SJSA1 (cell line): ENCODE measurements at regions not wholly inside any gene's neighbourhood (a gene's known extent, or its start where the extent isn't known, plus 50 kb on each side); places are given as distances from the start of the nearest gene placed in this dataset.
A peak's percentile ranks its signal among the peaks of the same experiment; 100 is the strongest.

Experiments used
- DNase-seq, 2 experiments: peaks; one replicate each; pipeline ENCODE4 v3.0.0-alpha.2; 2015 to 2020; ENCODE audit warnings: low spot score in 2 of 2, low read depth in 1 of 2
- H3K27ac ChIP-seq: fragments of 250-450 bp; sonication (Bioruptor Pico); 2 replicates; pipeline ENCODE4 v1.5.1; 2020; ENCODE audit warnings: mild to moderate bottlenecking, moderate library complexity
- H3K27me3 ChIP-seq: fragments of 250-450 bp; sonication (Bioruptor Pico); replicated peaks from 2 replicates; pipeline ENCODE4 v1.5.1; 2020; ENCODE audit warnings: mild to moderate bottlenecking, moderate library complexity
- H3K36me3 ChIP-seq: fragments of 250-450 bp; sonication (Bioruptor Pico); 2 replicates; pipeline ENCODE4 v1.5.1; 2020; ENCODE audit warnings: mild to moderate bottlenecking
- H3K4me1 ChIP-seq: fragments of 250-450 bp; sonication (Bioruptor Pico); replicated peaks from 2 replicates; pipeline ENCODE4 v1.6.1; 2021; ENCODE audit warnings: mild to moderate bottlenecking
- H3K4me3 ChIP-seq: fragments of 250-450 bp; sonication (Bioruptor Pico); 2 replicates; pipeline ENCODE4 v1.5.1; 2020; ENCODE audit warnings: mild to moderate bottlenecking
- H3K9me3 ChIP-seq: fragments of 250-450 bp; sonication (Bioruptor Pico); replicated peaks from 2 replicates; pipeline ENCODE4 v1.5.1; 2020; ENCODE audit warnings: mild to moderate bottlenecking

DNA sequence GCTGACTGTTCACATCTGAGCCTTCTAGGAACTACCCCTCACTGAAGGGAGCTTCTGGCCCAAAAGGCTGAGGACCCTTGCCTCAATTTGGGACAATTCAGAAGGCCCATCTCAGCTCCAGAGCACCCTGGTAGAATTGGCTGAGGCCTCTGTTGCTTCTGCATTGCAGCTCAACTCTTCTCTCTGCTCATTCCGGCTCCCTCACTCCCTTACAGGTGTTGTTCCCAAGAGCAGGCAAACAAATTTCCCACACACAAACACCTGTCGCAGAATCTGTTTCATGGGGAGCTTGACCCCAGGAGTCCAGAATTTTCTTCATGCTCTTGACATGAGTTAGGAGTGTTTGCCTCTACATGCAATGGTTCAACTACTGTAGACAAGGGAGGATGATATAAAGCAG lies 78.7 kb downstream of the CRYGS start:
- Histone ChIP-seq H3K4me3 (no peak overlapping the region), H3K27ac (no peak overlapping the region), H3K27me3 (no peaks in the 10 kb centered on the region), H3K36me3 (no peaks in the 10 kb centered on the region), H3K9me3 (no peaks in the 10 kb centered on the region), H3K4me1 (no peaks in the 10 kb centered on the region)
- no peak for DNase-seq

DNA sequence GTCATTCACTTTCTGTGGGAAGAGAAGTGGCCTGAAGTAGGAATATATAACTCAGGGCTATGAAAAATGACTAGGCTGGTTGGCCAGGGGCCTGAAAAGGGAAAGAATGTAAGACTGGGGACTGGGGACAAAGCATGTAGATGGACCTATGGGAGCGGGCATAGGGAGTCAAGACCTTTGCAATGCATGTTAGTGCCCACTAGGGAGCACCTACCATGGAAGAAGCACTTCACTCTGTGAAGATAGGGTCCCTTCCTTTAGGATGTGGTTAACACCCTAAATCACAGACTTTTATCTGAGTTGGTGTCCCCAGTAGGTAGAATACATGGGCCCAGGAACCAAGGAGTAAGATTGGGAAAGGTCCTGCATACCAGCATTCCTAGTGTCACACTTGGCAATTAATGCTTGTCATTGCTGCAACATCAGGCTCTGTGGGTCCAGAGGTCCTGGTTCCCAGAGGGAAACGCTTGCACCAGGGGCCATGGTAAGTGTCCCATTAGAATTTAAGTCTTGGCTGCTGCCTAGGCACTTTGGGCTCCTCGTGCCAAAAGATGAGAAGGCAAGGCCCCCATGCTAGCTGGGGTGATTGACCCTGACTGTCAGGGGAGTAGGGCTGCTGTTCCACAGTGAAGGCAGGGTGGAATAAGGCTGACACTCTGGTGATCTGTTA lies 79.6 kb downstream of the CRYGS start:
- H3K27ac ChIP-seq, result no peak overlapping the region

GRCh38 chr3:186461141-186461540 lies 83.0 kb downstream of the CRYGS start:
- 0 out of 2 replicates have a peak, but pooled peaks cover 4% of the 10 kb centered on the region for H3K27me3 ChIP-seq
- no peak overlapping the region for H3K4me3 ChIP-seq
- H3K36me3 ChIP-seq, result no peaks in the 10 kb centered on the region
- H3K4me1 ChIP-seq, result no peaks in the 10 kb centered on the region
- DNase-seq, result peak in 1 of 2 experiments; percentile 2
- H3K9me3 ChIP-seq, result no peaks in the 10 kb centered on the region
- H3K27ac ChIP-seq, result no peak overlapping the region

More for the DNA sequence above, 79.6 kb downstream of the CRYGS start:
- H3K9me3 ChIP-seq, result no peaks in the 10 kb centered on the region
- no peaks in the 10 kb centered on the region for H3K4me1 ChIP-seq
- no peaks in the 10 kb centered on the region for H3K27me3 ChIP-seq
- H3K36me3 ChIP-seq, result no peaks in the 10 kb centered on the region
- DNase-seq, result no peak
- H3K4me3 ChIP-seq, result no peak overlapping the region

- Histone ChIP-seq H3K4me1 (no peaks in the 10 kb centered on the region), H3K9me3 (no peaks in the 10 kb centered on the region), H3K4me3 (no peak overlapping the region), H3K36me3 (no peaks in the 10 kb centered on the region), H3K27ac (no peak overlapping the region), H3K27me3 (0 out of 2 replicates have a peak, but pooled peaks cover 4% of the 10 kb centered on the region)
- no peak for DNase-seq
Observed at GRCh38 chr3:186459108-186459467, 85.1 kb downstream of the CRYGS start.

DNA sequence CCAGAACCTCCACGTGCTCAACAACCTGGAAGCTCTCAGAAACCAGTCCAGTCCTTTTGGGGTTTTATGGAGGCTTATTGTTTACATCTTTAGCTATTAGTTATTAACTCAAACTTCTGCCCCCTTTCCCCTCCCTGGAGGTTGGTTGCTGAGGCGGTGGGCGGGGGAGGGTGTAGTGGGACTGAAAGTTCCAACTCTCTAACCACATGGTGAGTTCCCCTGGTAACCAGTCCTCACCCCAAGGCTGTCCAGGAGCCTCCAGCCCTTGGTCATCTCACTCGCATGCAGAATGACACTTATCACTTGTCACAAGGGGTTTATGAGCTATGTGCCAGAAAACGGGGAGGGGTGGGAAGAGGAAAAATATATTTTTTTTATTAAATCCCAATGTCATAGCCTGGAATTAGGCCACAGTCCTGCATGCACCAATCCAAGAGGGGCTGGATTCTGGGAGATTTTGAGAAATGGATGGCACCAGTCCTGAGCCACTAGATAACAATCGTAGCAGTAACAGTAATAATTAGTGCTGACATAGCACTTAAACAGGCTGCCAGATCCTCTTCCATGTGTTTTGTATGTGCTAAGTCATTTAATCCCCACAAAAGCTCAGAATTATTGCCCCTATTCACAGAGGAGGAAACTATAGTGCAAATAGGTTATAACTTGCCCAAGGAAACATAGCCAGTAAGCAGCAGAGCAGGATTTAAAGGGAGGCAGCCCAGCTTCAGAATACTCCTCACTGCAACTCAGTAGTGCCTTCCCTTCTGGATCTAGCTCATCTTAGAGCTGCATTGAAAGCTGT lies 85.7 kb downstream of the CRYGS start:
- H3K4me1 ChIP-seq, result no peaks in the 10 kb centered on the region
- DNase-seq, result no peak
- no peaks in the 10 kb centered on the region for H3K36me3 ChIP-seq
- H3K27ac ChIP-seq, result no peak overlapping the region
- H3K27me3 ChIP-seq, result 0 out of 2 replicates have a peak, but pooled peaks cover 4% of the 10 kb centered on the region
- no peak overlapping the region for H3K4me3 ChIP-seq
- H3K9me3 ChIP-seq, result no peaks in the 10 kb centered on the region

DNA sequence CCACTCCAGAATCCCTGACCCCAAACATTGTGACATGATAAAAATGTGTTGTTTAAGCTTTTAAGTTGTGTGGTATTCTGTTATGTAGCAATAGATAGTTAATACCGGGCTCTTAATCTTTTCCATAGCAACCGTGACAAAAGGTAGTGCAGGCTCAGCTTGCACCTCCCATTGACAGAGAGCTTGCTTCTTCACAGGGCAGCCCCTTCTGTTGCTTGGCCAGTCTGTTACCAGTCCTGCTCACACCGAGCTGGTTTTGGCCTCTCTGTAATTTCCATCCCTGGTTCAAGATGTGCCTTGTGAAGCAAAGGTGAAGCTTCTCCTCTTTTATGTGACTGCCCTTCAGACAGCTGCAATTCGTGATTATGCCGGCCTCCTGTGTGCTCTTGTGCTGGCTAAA lies 86.9 kb downstream of the CRYGS start:
- Histone ChIP-seq H3K27ac (no peak overlapping the region), H3K4me1 (no peaks in the 10 kb centered on the region), H3K36me3 (no peaks in the 10 kb centered on the region), H3K4me3 (no peak overlapping the region), H3K27me3 (0 out of 2 replicates have a peak, but pooled peaks cover 4% of the 10 kb centered on the region), H3K9me3 (no peaks in the 10 kb centered on the region)
- DNase-seq, result no peak

GRCh38 chr3:186456731-186457191 lies 87.4 kb downstream of the CRYGS start:
- H3K27ac ChIP-seq, result no peak overlapping the region
- H3K4me3 ChIP-seq, result no peak overlapping the region
- H3K36me3 ChIP-seq, result no peaks in the 10 kb centered on the region
- H3K27me3 ChIP-seq, result 0 out of 2 replicates have a peak, but pooled peaks cover 4% of the 10 kb centered on the region
- H3K4me1 ChIP-seq, result no peaks in the 10 kb centered on the region
- DNase-seq, result no peak
- no peaks in the 10 kb centered on the region for H3K9me3 ChIP-seq

DNA sequence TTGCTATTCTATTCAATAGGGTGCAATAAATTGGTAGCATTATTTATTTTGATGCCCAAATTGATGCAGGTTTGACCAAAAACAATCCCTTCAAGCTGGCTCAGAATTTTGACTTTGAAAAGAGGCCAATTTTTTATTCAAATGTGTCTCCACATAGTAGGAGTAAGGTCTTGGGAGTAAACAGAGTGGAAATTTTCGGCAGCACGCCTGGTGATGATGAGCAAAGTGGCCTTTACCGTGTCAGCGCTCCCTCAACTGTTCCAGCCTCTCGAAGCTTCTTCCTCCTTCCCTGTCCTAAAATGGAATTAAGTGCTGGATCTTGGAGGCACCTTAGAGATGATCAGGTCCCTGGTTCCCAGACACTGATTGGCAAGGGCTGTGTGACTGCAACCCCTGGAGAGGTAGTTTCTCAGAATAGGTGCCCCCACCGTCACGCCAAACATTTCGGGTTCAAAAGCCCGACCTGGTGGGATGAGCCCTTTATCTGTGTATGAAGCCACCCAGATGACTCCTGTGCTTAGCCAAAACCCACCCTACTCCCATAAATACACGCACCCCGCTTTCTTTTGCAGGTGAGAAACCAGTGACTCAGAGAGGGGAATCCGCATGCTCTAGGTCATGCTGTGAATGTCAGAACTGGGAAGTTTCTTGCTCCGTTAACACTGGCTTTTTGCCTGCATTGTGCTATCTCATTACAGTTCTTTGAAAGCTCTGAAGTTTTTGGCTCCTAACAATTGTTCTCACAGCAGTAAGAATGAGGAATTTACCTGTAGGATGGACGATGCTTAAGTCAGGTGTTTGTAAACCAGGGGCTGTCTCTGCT lies 89.1 kb downstream of the CRYGS start:
- no peak overlapping the region for H3K4me3 ChIP-seq
- H3K27ac ChIP-seq, result no peak overlapping the region
- no peak for DNase-seq
- H3K9me3 ChIP-seq, result no peaks in the 10 kb centered on the region
- 0 out of 2 replicates have a peak, but pooled peaks cover 4% of the 10 kb centered on the region for H3K27me3 ChIP-seq
- no peaks in the 10 kb centered on the region for H3K4me1 ChIP-seq
- no peaks in the 10 kb centered on the region for H3K36me3 ChIP-seq

DNA sequence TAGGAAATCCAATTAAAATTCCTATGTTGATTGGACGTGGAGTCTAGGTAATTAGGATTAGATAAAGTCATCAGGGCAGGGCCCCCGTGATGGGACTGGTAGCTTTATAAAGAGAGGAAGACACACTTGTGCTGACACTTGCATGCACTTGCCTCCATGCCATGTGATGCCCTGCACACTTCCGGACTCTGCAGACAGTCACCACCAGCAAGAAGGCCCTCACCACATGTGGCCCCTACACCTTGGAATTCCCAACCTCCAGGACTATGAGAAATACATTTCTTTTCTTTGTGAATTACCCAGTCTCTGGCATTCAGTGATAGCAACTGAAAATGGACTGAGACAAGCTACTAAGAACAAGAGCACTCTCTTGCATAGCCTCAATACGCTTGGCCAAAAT lies 90.6 kb downstream of the CRYGS start:
- Histone ChIP-seq H3K27ac (no peak overlapping the region), H3K4me3 (no peak overlapping the region), H3K9me3 (no peaks in the 10 kb centered on the region), H3K36me3 (no peaks in the 10 kb centered on the region), H3K4me1 (no peaks in the 10 kb centered on the region), H3K27me3 (0 out of 2 replicates have a peak, but pooled peaks cover 4% of the 10 kb centered on the region)
- DNase-seq, result no peak

DNA sequence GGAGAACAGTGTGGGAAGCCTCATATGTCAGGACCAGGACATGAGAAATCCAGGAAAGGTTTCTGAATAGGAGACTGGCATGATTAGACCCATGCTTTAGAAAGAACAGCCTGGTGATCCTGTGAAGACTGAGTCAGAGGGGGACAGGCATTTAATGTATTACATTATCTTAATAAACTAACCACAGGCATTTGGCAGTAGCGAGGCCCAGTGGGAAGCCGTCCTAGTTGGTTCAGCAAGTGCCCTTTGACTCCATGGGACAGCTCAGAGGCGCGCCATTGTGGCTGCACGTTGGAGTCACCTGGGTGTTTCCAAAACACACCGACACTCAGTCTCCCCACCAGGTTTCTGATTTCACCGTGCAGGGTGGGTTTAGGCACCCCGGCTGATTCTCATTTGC lies 90.5 kb upstream of the DGKG start:
- H3K27me3 ChIP-seq, result 0 out of 2 replicates have a peak, but pooled peaks cover 4% of the 10 kb centered on the region
- no peaks in the 10 kb centered on the region for H3K9me3 ChIP-seq
- H3K27ac ChIP-seq, result no peak overlapping the region
- peak in 1 of 2 experiments; percentile 7 for DNase-seq
- H3K36me3 ChIP-seq, result no peaks in the 10 kb centered on the region
- H3K4me3 ChIP-seq, result no peak overlapping the region
- no peaks in the 10 kb centered on the region for H3K4me1 ChIP-seq

DNA sequence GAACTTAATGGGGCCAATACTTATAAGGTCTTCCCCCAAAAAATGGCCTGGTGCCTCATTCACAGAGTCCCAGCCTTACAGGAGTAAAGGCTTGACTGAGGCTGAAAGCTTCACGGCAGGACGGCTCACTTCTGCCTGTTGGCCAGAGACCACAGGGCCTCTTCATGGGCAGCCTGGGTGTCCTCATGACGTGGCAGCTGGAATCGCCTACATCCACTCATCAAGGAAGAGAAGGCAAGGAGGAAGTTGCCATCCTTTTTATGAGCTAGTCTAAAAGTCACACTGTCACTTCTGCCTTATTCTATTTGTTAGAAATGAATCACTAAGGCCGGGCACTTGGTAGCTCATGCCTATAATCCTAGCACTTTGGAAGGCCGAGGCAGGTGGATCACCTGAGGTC lies 89.3 kb upstream of the DGKG start:
- H3K4me3 ChIP-seq, result no peak overlapping the region
- no peak for DNase-seq
- H3K4me1 ChIP-seq, result no peaks in the 10 kb centered on the region
- H3K36me3 ChIP-seq, result no peaks in the 10 kb centered on the region
- no peaks in the 10 kb centered on the region for H3K27me3 ChIP-seq
- H3K27ac ChIP-seq, result no peak overlapping the region
- no peaks in the 10 kb centered on the region for H3K9me3 ChIP-seq

GRCh38 chr3:186444974-186445373 lies 82.9 kb upstream of the DGKG start:
- peaks cover 4% of the 10 kb centered on the region; the same call in 1 of the 2 replicates for H3K27me3 ChIP-seq
- DNase-seq, result no peak
- no peaks in the 10 kb centered on the region for H3K4me1 ChIP-seq
- no peak overlapping the region for H3K4me3 ChIP-seq
- no peak overlapping the region for H3K27ac ChIP-seq
- H3K36me3 ChIP-seq, result no peaks in the 10 kb centered on the region
- no peaks in the 10 kb centered on the region for H3K9me3 ChIP-seq

- H3K4me1 ChIP-seq, result no peaks in the 10 kb centered on the region
- peaks cover 4% of the 10 kb centered on the region; the same call in 1 of the 2 replicates for H3K27me3 ChIP-seq
- no peak overlapping the region for H3K4me3 ChIP-seq
- H3K36me3 ChIP-seq, result no peaks in the 10 kb centered on the region
- no peaks in the 10 kb centered on the region for H3K9me3 ChIP-seq
- no peak overlapping the region for H3K27ac ChIP-seq
- DNase-seq, result no peak
Observed at GRCh38 chr3:186444288-186444687, 82.3 kb upstream of the DGKG start.
